ENCODE measurements at regions not wholly inside any gene's neighbourhood (a gene's known extent, or its start where the extent isn't known, plus 50 kb on each side); places are given as distances from the start of the nearest gene placed in this dataset.

DNA sequence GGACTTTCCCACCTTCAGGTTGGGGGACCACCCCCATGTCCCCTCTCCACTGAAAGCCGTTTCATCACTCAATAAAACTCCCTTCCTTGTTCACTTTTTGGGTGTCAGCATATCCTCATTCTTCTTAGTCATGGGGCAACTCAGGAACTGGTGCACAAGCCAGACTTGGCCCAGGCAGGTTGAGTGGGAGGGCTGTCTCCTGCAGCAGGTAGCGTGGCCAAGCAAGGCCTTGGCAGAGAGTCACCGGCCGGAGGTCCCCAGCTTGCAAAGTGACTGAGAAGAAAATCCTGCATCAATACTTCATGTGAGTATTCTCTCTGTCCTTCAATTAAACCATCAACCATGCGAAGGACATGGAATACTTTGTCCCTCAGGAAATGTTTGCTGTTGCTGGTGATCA lies 148.9 kb downstream of the RHOU start:
- 98% methylated on average over 5 of the region's 5 CpGs for WGBS
- Histone ChIP-seq H3K27me3 (ENCODE audit: control insufficient read depth in 4 of 4, insufficient read depth in 4 of 4, low read length in 3 of 4) (no peaks in the 10 kb centered on the region), H3K9me3 (ENCODE audit: control insufficient read depth in 4 of 4, low read length in 3 of 4) (peaks cover 0 to 8% (median 5%) of the 10 kb centered on the region in 4 donors), H3K4me3 (ENCODE audit: low read depth in 1 of 3, low read length in 3 of 3) (no peak overlapping the region), H3K36me3 (ENCODE audit: control insufficient read depth in 4 of 4, insufficient read depth in 3 of 4, low read depth in 1 of 4, low read length in 3 of 4) (no peaks in the 10 kb centered on the region), H3K27ac (ENCODE audit: low read depth in 1 of 2, low read length in 2 of 2) (no peak overlapping the region), H3K4me1 (ENCODE audit: control insufficient read depth in 4 of 4, insufficient read depth in 4 of 4, low read length in 3 of 4) (peaks cover 0 to 4% (median 0%) of the 10 kb centered on the region in 4 donors), H3K9ac (ENCODE audit: low read depth in 1 of 2, low read length in 2 of 2) (no peak overlapping the region)
- TF ChIP-seq HNF4A (conservative IDR thresholded peaks at IDR 0.05) = no peak
- TF ChIP-seq, protein P1, sequence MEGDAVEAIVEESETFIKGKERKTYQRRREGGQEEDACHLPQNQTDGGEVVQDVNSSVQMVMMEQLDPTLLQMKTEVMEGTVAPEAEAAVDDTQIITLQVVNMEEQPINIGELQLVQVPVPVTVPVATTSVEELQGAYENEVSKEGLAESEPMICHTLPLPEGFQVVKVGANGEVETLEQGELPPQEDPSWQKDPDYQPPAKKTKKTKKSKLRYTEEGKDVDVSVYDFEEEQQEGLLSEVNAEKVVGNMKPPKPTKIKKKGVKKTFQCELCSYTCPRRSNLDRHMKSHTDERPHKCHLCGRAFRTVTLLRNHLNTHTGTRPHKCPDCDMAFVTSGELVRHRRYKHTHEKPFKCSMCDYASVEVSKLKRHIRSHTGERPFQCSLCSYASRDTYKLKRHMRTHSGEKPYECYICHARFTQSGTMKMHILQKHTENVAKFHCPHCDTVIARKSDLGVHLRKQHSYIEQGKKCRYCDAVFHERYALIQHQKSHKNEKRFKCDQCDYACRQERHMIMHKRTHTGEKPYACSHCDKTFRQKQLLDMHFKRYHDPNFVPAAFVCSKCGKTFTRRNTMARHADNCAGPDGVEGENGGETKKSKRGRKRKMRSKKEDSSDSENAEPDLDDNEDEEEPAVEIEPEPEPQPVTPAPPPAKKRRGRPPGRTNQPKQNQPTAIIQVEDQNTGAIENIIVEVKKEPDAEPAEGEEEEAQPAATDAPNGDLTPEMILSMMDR (IDR thresholded peaks at IDR 0.05; ENCODE audit: low read depth, low read length, missing input control) = no peak
- TF ChIP-seq RXRA (IDR thresholded peaks at IDR 0.05) = no peak
- no peak for TF ChIP-seq SP1 (IDR thresholded peaks at IDR 0.05)
- no peak for TF ChIP-seq EGR1 (IDR thresholded peaks at IDR 0.05; ENCODE audit: low read depth in 2 of 2)
- no peak for TF ChIP-seq FOXA2 (IDR thresholded peaks at IDR 0.05)
- TF ChIP-seq, protein P2, sequence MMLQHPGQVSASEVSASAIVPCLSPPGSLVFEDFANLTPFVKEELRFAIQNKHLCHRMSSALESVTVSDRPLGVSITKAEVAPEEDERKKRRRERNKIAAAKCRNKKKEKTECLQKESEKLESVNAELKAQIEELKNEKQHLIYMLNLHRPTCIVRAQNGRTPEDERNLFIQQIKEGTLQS (IDR thresholded peaks at IDR 0.05) = no peak
- no peak for TF ChIP-seq TAF1 (conservative IDR thresholded peaks at IDR 0.05)
- no peak for TF ChIP-seq RAD21 (IDR thresholded peaks at IDR 0.05)
- no peak for DNase-seq (ENCODE audit: low spot score)

DNA sequence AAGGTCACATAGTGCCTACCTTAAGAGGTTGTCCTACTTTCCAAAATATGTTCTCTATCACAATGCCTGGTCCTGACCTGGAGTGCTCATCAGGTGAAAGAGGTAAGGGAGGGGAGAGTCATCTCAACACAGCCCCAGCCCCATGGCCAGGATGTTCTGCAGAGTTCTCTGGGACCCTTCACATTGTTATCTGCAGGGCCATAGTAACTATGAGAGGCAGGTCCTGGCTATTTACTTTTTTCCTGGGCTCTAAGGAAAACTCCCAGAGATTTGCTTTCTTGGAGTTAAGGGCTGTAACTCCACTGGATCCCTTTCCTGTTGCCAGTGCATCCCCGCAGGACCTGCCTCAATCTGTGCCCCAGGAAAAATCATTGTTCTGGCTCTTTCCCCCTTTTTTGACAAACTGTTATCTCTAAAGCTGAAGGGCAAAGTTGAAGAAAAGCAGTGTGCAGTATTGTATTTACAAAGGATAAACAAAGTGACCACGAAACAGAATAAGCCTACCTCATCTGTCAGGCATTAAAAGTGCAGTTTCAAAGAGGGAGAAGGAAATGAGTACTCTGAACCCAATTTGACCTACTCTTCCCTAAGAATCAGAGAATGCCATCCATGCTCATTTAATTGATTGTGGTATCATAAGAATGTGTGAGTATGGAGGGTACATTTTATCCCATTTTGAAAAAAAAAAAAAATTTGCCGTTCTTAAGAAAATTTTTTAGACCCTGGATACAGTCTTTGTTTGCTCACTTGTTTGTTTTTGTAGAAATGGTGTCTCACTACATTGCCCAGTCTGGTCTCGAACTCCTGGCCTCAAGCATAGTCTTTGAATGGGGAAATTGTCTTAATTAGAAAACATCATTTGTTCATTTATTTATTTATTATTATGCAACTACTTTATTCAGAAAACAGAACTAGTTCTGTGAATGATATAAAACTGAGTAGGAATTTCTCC lies 149.6 kb downstream of the RHOU start:
- no peaks in the 10 kb centered on the region for H3K27me3 ChIP-seq (ENCODE audit: control insufficient read depth in 4 of 4, insufficient read depth in 4 of 4, low read length in 3 of 4)
- peaks cover 0 to 8% (median 5%) of the 10 kb centered on the region in 4 donors for H3K9me3 ChIP-seq (ENCODE audit: control insufficient read depth in 4 of 4, low read length in 3 of 4)
- no peak overlapping the region for H3K9ac ChIP-seq (ENCODE audit: low read depth in 1 of 2, low read length in 2 of 2)
- H3K27ac ChIP-seq (ENCODE audit: low read depth in 1 of 2, low read length in 2 of 2) = no peak overlapping the region
- peaks cover 0 to 4% (median 0%) of the 10 kb centered on the region in 4 donors for H3K4me1 ChIP-seq (ENCODE audit: control insufficient read depth in 4 of 4, insufficient read depth in 4 of 4, low read length in 3 of 4)
- no peak overlapping the region for H3K4me3 ChIP-seq (ENCODE audit: low read depth in 1 of 3, low read length in 3 of 3)
- TF ChIP-seq, protein P3, sequence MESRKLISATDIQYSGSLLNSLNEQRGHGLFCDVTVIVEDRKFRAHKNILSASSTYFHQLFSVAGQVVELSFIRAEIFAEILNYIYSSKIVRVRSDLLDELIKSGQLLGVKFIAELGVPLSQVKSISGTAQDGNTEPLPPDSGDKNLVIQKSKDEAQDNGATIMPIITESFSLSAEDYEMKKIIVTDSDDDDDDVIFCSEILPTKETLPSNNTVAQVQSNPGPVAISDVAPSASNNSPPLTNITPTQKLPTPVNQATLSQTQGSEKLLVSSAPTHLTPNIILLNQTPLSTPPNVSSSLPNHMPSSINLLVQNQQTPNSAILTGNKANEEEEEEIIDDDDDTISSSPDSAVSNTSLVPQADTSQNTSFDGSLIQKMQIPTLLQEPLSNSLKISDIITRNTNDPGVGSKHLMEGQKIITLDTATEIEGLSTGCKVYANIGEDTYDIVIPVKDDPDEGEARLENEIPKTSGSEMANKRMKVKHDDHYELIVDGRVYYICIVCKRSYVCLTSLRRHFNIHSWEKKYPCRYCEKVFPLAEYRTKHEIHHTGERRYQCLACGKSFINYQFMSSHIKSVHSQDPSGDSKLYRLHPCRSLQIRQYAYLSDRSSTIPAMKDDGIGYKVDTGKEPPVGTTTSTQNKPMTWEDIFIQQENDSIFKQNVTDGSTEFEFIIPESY (IDR thresholded peaks at IDR 0.05) = no peak
- TF ChIP-seq YY1 (IDR thresholded peaks at IDR 0.05) (no peak), RAD21 (IDR thresholded peaks at IDR 0.05) (peak in 1 of 2 donors; percentile 33), TAF1 (conservative IDR thresholded peaks at IDR 0.05) (no peak), RXRA (IDR thresholded peaks at IDR 0.05) (peak in 1 of 2 donors; percentile 31), FOXA1 (IDR thresholded peaks at IDR 0.05) (no peak), EGR1 (IDR thresholded peaks at IDR 0.05; ENCODE audit: low read depth in 2 of 2) (no peak), HNF4A (conservative IDR thresholded peaks at IDR 0.05) (peak; percentile 14 to 16), NR2F2 (IDR thresholded peaks at IDR 0.05) (no peak), FOXA2 (IDR thresholded peaks at IDR 0.05) (no peak), JUND (IDR thresholded peaks at IDR 0.05) (no peak), GABPA (IDR thresholded peaks at IDR 0.05 in 1 of 2, conservative IDR thresholded peaks at IDR 0.05 in 1 of 2) (no peak), SP1 (IDR thresholded peaks at IDR 0.05) (no peak), HNF4G (IDR thresholded peaks at IDR 0.05) (no peak)
- TF ChIP-seq, protein P4, sequence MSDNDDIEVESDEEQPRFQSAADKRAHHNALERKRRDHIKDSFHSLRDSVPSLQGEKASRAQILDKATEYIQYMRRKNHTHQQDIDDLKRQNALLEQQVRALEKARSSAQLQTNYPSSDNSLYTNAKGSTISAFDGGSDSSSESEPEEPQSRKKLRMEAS (IDR thresholded peaks at IDR 0.05) = no peak
- TF ChIP-seq, protein P2 (IDR thresholded peaks at IDR 0.05) = no peak
- TF ChIP-seq, protein P1 (IDR thresholded peaks at IDR 0.05; ENCODE audit: low read depth, low read length, missing input control) = no peak
- TF ChIP-seq, protein P5, sequence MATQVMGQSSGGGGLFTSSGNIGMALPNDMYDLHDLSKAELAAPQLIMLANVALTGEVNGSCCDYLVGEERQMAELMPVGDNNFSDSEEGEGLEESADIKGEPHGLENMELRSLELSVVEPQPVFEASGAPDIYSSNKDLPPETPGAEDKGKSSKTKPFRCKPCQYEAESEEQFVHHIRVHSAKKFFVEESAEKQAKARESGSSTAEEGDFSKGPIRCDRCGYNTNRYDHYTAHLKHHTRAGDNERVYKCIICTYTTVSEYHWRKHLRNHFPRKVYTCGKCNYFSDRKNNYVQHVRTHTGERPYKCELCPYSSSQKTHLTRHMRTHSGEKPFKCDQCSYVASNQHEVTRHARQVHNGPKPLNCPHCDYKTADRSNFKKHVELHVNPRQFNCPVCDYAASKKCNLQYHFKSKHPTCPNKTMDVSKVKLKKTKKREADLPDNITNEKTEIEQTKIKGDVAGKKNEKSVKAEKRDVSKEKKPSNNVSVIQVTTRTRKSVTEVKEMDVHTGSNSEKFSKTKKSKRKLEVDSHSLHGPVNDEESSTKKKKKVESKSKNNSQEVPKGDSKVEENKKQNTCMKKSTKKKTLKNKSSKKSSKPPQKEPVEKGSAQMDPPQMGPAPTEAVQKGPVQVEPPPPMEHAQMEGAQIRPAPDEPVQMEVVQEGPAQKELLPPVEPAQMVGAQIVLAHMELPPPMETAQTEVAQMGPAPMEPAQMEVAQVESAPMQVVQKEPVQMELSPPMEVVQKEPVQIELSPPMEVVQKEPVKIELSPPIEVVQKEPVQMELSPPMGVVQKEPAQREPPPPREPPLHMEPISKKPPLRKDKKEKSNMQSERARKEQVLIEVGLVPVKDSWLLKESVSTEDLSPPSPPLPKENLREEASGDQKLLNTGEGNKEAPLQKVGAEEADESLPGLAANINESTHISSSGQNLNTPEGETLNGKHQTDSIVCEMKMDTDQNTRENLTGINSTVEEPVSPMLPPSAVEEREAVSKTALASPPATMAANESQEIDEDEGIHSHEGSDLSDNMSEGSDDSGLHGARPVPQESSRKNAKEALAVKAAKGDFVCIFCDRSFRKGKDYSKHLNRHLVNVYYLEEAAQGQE (IDR thresholded peaks at IDR 0.05) = no peak
- no peak for DNase-seq (ENCODE audit: low spot score)
- 62% methylated on average over 4 of the region's 4 CpGs for WGBS
- no peaks in the 10 kb centered on the region for H3K36me3 ChIP-seq (ENCODE audit: control insufficient read depth in 4 of 4, insufficient read depth in 3 of 4, low read depth in 1 of 4, low read length in 3 of 4)

Data from liver (tissue), 8 donors.